Stomach (tissue), 4 donors: ENCODE measurements at regions not wholly inside any gene's neighbourhood (a gene's known extent, or its start where the extent isn't known, plus 50 kb on each side); places are given as distances from the start of the nearest gene placed in this dataset.

Experiments used
- CTCF ChIP-seq, 7 experiments: fragments of 450-650 bp in 4 of 7; fragments of 200-600 bp in 3 of 7; sonication (generic) in 3 of 7; IDR thresholded peaks; one replicate each; pipeline ENCODE4 v1.5.1; 2016 to 2019; ENCODE audit warnings: antibody characterized with exemption in 7 of 7, control low read depth in 2 of 7, mild to moderate bottlenecking in 1 of 7
- POLR2A ChIP-seq, 4 donors: fragments of 450-650 bp; IDR thresholded peaks; one replicate each; pipeline ENCODE4 v1.6.1; 2016; ENCODE audit warnings: antibody characterized with exemption in 4 of 4, control low read depth in 2 of 4, mild to moderate bottlenecking in 1 of 4, moderate library complexity in 1 of 4

GRCh38 chr18:10209302-10209701 is 245.1 kb upstream of the APCDD1 start:
- TF ChIP-seq CTCF (IDR thresholded peaks at IDR 0.05) = no peak
- no peak for TF ChIP-seq POLR2A (IDR thresholded peaks at IDR 0.05)
